H9 (cell line): ENCODE measurements at regions not wholly inside any gene's neighbourhood (a gene's known extent, or its start where the extent isn't known, plus 50 kb on each side); places are given as distances from the start of the nearest gene placed in this dataset.

Experiments
- DNase-seq: peaks from one replicate; pipeline ENCODE4 v3.0.0-alpha.2; 2017
- H2AFZ ChIP-seq: one replicate; pipeline ENCODE4 v1.6.1; 2013; ENCODE audit warnings: mild to moderate bottlenecking, low read length, control low read depth, moderate library complexity
- H2AK5ac ChIP-seq: 2 replicates; pipeline ENCODE4 v1.6.1; 2013; ENCODE audit warnings: low read length, control low read depth, mixed read lengths; ENCODE audit not compliant: insufficient read length
- H2BK120ac ChIP-seq: one replicate; pipeline ENCODE4 v1.6.1; 2013; ENCODE audit warnings: low read depth, mild to moderate bottlenecking, low read length, control low read depth, inconsistent platforms; ENCODE audit not compliant: poor library complexity, severe bottlenecking
- H2BK12ac ChIP-seq: 2 replicates; pipeline ENCODE4 v1.6.1; 2013; ENCODE audit warnings: low read length, control low read depth, mixed read lengths, low read depth; ENCODE audit not compliant: insufficient read length
- H2BK15ac ChIP-seq: 2 replicates; pipeline ENCODE4 v1.6.1; 2013; ENCODE audit warnings: low read depth, low read length, control low read depth
- H2BK20ac ChIP-seq: one replicate; pipeline ENCODE4 v1.6.1; 2013; ENCODE audit warnings: low read depth, mild to moderate bottlenecking, low read length, control low read depth, inconsistent platforms; ENCODE audit not compliant: poor library complexity, severe bottlenecking
- H2BK5ac ChIP-seq: 2 replicates; pipeline ENCODE4 v1.6.1; 2013; ENCODE audit warnings: low read length, control low read depth, mixed read lengths; ENCODE audit not compliant: insufficient read length
- H3K14ac ChIP-seq: 2 replicates; pipeline ENCODE4 v1.6.1; 2013; ENCODE audit warnings: low read length, control low read depth; ENCODE audit not compliant: insufficient read depth
- H3K18ac ChIP-seq: 2 replicates; pipeline ENCODE4 v1.6.1; 2013; ENCODE audit warnings: low read depth, mild to moderate bottlenecking, mixed read lengths, low read length, control low read depth; ENCODE audit not compliant: insufficient read length
- H3K23ac ChIP-seq: 2 replicates; pipeline ENCODE4 v1.6.1; 2013; ENCODE audit warnings: low read length, control low read depth, mixed read lengths, low read depth; ENCODE audit not compliant: insufficient read length
- H3K23me2 ChIP-seq: 2 replicates; pipeline ENCODE4 v1.6.1; 2013; ENCODE audit warnings: low read depth, mild to moderate bottlenecking, mixed read lengths, low read length, control low read depth; ENCODE audit not compliant: insufficient read length, poor library complexity, severe bottlenecking
- H3K27ac ChIP-seq: 2 replicates; pipeline ENCODE4 v1.5.1; 2013; ENCODE audit warnings: low read length, control low read depth, mixed read lengths, low read depth; ENCODE audit not compliant: insufficient read length
- H3K27me3 ChIP-seq: 2 replicates; pipeline ENCODE4 v1.6.1; 2013; ENCODE audit warnings: low read length, control low read depth, inconsistent platforms; ENCODE audit not compliant: insufficient read depth
- H3K4ac ChIP-seq: 2 replicates; pipeline ENCODE4 v1.6.1; 2013; ENCODE audit warnings: low read depth, mild to moderate bottlenecking, control low read depth, inconsistent platforms, low read length, moderate library complexity
- H3K4me1 ChIP-seq: 2 replicates; pipeline ENCODE4 v1.6.1; 2013; ENCODE audit warnings: low read length, control low read depth, inconsistent platforms; ENCODE audit not compliant: insufficient read depth
- H3K4me2 ChIP-seq: 2 replicates; pipeline ENCODE4 v1.6.1; 2013; ENCODE audit warnings: low read length, control low read depth, mixed read lengths; ENCODE audit not compliant: insufficient read length, insufficient read depth
- H3K56ac ChIP-seq: 2 replicates; pipeline ENCODE4 v1.6.1; 2013; ENCODE audit warnings: low read depth, mild to moderate bottlenecking, mixed read lengths, low read length, control low read depth; ENCODE audit not compliant: insufficient read length
- H3K79me1 ChIP-seq: 2 replicates; pipeline ENCODE4 v1.6.1; 2013; ENCODE audit warnings: low read depth, mild to moderate bottlenecking, moderate library complexity, low read length, control low read depth, inconsistent platforms; ENCODE audit not compliant: insufficient read depth, poor library complexity, severe bottlenecking
- H3K79me2 ChIP-seq: 2 replicates; pipeline ENCODE4 v1.6.1; 2013; ENCODE audit warnings: low read length, control low read depth, inconsistent platforms; ENCODE audit not compliant: insufficient read depth
- H3K9ac ChIP-seq: 2 replicates; pipeline ENCODE4 v1.6.1; 2013; ENCODE audit warnings: low read length, control low read depth, mixed read lengths; ENCODE audit not compliant: insufficient read length; ENCODE audit errors: extremely low read depth
- H3K9me3 ChIP-seq: one replicate; pipeline ENCODE4 v1.6.1; 2013; ENCODE audit warnings: low read depth, low read length, inconsistent platforms; ENCODE audit not compliant: control insufficient read depth
- H3T11ph ChIP-seq: one replicate; pipeline ENCODE4 v1.6.1; 2013; ENCODE audit warnings: mild to moderate bottlenecking, low read length, control low read depth, inconsistent platforms
- H4K20me1 ChIP-seq: one replicate; pipeline ENCODE4 v1.6.1; 2013; ENCODE audit not compliant: control insufficient read depth, insufficient read length, insufficient read depth
- H4K5ac ChIP-seq: 2 replicates; pipeline ENCODE4 v1.6.1; 2013; ENCODE audit warnings: low read depth, mild to moderate bottlenecking, mixed read lengths, low read length, control low read depth; ENCODE audit not compliant: insufficient read length
- H4K8ac ChIP-seq: replicated peaks from 2 replicates; pipeline ENCODE4 v1.6.1; 2013; ENCODE audit warnings: low read length, control low read depth, mixed read lengths, low read depth; ENCODE audit not compliant: insufficient read length
- H4K91ac ChIP-seq: 2 replicates; pipeline ENCODE4 v1.6.1; 2013; ENCODE audit warnings: low read depth, mild to moderate bottlenecking, moderate library complexity, mixed read lengths, low read length, control low read depth; ENCODE audit not compliant: insufficient read length
- H3K27ac Mint-ChIP-seq, 3 experiments: 2 replicates in 2 of 3; 3 replicates in 1 of 3; pipeline ENCODE4 v1.8.0; 2020 to 2021; ENCODE audit warnings: mixed read lengths in 3 of 3, mild to moderate bottlenecking in 1 of 3, moderate library complexity in 1 of 3
- H3K27me3 Mint-ChIP-seq: 2 replicates; pipeline ENCODE4 v1.8.0; 2021; ENCODE audit warnings: low read depth, mild to moderate bottlenecking, moderate library complexity, mixed read lengths
- H3K36me3 Mint-ChIP-seq, 3 experiments: 2 replicates in 2 of 3; 3 replicates in 1 of 3; pipeline ENCODE4 v1.8.0; 2020 to 2021; ENCODE audit warnings: low read depth in 3 of 3, mixed read lengths in 3 of 3; ENCODE audit not compliant: insufficient read depth in 1 of 3
- H3K4me1 Mint-ChIP-seq, 2 experiments: 2 replicates each; pipeline ENCODE4 v1.8.0; 2020; ENCODE audit warnings: mixed read lengths in 2 of 2
- H3K4me3 Mint-ChIP-seq, 2 experiments: 2 replicates in 1 of 2; 3 replicates in 1 of 2; pipeline ENCODE4 v1.8.0; 2020 to 2021; ENCODE audit warnings: mild to moderate bottlenecking in 2 of 2, mixed read lengths in 2 of 2, moderate library complexity in 1 of 2
- H3K9me3 Mint-ChIP-seq, 2 experiments: 2 replicates in 1 of 2; 3 replicates in 1 of 2; pipeline ENCODE4 v1.8.0; 2020; ENCODE audit warnings: mild to moderate bottlenecking in 2 of 2, mixed read lengths in 2 of 2, moderate library complexity in 1 of 2
- WGBS: extraction: QIAGEN DNeasy Blood & Tissue Kit; methylation state at CpG from one replicate; pipeline ENCODE4 v1.1.7; 2013; ENCODE audit warnings: missing lambda C conversion rate, low lambda C conversion rate, mixed read lengths; ENCODE audit not compliant: insufficient read length; ENCODE audit errors: extremely low coverage; 5-methylcytosine and 5-hydroxymethylcytosine counted together
- TF ChIP-seq, protein P1 (sequence below): fragments of 200-600 bp; sonication (generic); conservative IDR thresholded peaks from 3 replicates; pipeline ENCODE4 v1.8.0; 2021; ENCODE audit warnings: antibody characterized with exemption, mild to moderate bottlenecking

DNA sequence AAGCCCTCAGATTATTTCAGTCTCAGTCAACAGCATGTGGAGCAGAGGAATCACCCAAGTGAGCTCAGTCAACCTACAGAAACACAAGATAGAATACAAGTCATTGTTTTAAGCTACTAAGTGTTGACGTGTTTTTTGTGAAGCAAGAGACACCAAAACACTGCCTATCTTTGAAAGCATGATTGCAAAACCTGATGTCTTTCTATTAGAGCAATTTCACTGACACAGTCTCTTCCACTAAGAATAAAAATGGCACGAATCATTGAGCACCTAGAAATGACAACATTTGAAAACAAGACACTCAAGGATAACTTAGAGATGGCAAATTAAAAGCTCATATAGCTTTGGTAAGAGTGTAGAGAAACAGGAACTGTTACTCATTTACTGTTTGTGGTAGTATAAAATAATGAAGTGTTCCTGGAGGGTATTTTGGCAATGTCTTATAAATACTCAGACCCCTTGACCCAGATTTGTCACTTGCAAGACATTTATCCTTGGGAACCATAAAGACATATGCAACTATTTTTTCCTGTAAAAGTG, 407.1 kb upstream of the XYLT1 start:
- H4K5ac ChIP-seq, result no peak overlapping the region
- TF ChIP-seq, protein P1, sequence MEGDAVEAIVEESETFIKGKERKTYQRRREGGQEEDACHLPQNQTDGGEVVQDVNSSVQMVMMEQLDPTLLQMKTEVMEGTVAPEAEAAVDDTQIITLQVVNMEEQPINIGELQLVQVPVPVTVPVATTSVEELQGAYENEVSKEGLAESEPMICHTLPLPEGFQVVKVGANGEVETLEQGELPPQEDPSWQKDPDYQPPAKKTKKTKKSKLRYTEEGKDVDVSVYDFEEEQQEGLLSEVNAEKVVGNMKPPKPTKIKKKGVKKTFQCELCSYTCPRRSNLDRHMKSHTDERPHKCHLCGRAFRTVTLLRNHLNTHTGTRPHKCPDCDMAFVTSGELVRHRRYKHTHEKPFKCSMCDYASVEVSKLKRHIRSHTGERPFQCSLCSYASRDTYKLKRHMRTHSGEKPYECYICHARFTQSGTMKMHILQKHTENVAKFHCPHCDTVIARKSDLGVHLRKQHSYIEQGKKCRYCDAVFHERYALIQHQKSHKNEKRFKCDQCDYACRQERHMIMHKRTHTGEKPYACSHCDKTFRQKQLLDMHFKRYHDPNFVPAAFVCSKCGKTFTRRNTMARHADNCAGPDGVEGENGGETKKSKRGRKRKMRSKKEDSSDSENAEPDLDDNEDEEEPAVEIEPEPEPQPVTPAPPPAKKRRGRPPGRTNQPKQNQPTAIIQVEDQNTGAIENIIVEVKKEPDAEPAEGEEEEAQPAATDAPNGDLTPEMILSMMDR, result no peak
- H3K9ac ChIP-seq, result no peak overlapping the region

More for the DNA sequence above, 407.1 kb upstream of the XYLT1 start:
- Histone ChIP-seq H4K91ac (no peak overlapping the region), H2BK12ac (no peak overlapping the region), H3K79me1 (no peaks in the 10 kb centered on the region), H4K20me1 (no peaks in the 10 kb centered on the region), H3K9me3 (no peaks in the 10 kb centered on the region), H2BK15ac (no peak overlapping the region), H3K18ac (no peak overlapping the region), H3K4me1 (no peaks in the 10 kb centered on the region), H2AFZ (no peak overlapping the region), H3K23ac (no peak overlapping the region), H3K79me2 (no peaks in the 10 kb centered on the region), H2AK5ac (no peak overlapping the region), H2BK20ac (no peak overlapping the region), H3K56ac (no peak overlapping the region), H3K4me2 (no peak overlapping the region), H3K4ac (no peak overlapping the region), H3K27ac (no peak overlapping the region), H3K23me2 (no peaks in the 10 kb centered on the region), H3K14ac (no peak overlapping the region), H3T11ph (no peak overlapping the region), H3K27me3 (no peaks in the 10 kb centered on the region), H4K8ac (no peak overlapping the region), H2BK120ac (no peak overlapping the region), H2BK5ac (no peak overlapping the region)
- Mint-ChIP-seq H3K4me1 (0 out of 4 replicates have a peak, but pooled peaks cover 0 to 2% of the 10 kb centered on the region in 2 experiments), H3K9me3 (peaks cover 0 to under 1% of the 10 kb centered on the region in 2 experiments; a peak in 2 of 5 replicates), H3K36me3 (0 out of 7 replicates have a peak, but pooled peaks cover 0 to 4% (median 0%) of the 10 kb centered on the region in 3 experiments), H3K27ac (no peak overlapping the region), H3K4me3 (no peak overlapping the region), H3K27me3 (peaks cover 2% of the 10 kb centered on the region; the same call in 1 of the 2 replicates)
- WGBS, result no CpG with 5 or more reads among the region's 2 CpGs
- no peak for DNase-seq
